SK-MEL-5 (cell line): ENCODE measurements at regions not wholly inside any gene's neighbourhood (a gene's known extent, or its start where the extent isn't known, plus 50 kb on each side); places are given as distances from the start of the nearest gene placed in this dataset.

ENCODE experiments used
- DNase-seq: peaks from one replicate; pipeline ENCODE4 v3.0.0-alpha.2; 2016; ENCODE audit warnings: low read depth, low spot score
- in situ Hi-C: cut with HindIII; loops from 2 replicates; pipeline ENCODE4 v1.10.0; 2016; ENCODE audit warnings: low sequenced_read_pairs, high pct_unique_total_duplicates, low pct_unique_long_range_greater_than_20kb

DNA sequence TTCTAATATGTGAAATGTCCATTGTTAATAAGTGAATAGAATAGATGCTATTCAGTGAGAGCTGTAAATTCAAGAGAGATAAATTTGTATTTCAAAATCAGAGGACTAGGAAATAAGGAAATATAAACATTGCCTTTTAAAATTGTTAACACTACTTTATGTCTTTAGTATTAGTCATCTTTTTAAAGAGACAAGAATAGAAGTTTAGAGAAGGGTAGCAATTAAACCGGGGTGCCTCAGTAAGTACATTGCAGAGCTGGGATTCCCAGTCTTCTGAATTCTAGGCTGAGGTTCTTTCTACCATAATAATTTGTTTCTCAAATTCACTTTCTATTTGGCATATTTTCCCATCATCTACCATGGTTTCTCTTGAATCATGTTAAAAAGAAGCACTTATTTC, 498.6 kb downstream of the SLC16A7 start:
- no peak for DNase-seq
- in situ Hi-C loops, result no loop called here

DNA sequence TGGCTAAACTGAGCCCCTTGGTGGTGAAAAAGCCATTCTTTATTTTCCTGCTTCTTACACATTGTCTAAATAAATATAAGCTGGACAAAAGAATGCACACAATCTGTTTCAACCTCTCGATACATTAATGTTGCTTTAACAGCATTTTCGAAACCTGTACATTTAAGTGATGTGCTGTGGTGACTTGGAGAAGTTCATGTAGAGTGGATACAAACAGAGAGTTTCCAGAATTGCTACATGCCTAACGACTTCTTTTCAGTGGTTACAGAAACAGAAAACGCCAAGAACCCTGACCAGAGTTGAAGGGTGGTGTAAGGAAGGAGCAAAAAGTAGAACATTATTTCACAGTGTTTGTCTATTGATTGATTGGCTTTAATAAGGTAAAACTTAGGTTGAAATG, 500.9 kb downstream of the SLC16A7 start:
- no peak for DNase-seq
- in situ Hi-C loops, result no loop called here

DNA sequence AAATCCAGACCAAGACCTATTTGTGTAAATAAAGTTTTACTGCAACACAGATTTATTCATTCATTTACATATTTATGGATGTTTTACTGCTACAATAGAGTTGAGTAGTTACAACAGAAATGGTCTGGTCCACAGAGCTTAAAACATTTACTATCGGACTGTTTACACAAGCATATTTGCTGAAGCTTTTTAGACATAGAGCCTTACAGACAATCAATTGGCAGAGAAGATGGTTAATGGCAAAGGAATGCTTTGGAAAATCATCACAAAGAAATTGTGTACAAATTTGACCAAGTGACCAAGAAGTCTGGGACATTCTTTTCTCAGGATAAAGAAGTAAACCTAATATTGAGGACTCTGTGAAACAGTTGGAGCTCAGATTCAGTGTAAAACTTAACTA, 504.3 kb downstream of the SLC16A7 start:
- in situ Hi-C loops, result no loop called here
- no peak for DNase-seq

DNA sequence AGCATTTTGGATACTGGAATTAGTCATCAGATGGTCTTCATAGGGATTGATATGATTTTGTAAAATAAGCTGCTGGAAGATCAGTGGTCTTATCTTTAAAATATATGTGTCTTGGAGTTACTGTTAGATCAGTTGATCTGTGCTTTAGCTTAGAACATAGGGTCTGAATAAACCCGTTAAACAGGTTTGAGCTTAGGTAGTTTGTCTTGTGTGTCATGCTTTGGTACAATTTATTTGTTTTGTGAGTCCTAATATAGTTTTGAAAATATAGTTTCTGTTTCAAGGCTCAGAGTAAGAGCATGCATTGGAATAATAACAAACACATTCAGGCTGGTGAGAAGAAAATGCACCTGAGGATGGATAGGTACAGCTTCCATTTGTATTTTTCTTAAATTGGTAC, 505.0 kb downstream of the SLC16A7 start:
- in situ Hi-C loops, result no loop called here
- DNase-seq, result no peak

DNA sequence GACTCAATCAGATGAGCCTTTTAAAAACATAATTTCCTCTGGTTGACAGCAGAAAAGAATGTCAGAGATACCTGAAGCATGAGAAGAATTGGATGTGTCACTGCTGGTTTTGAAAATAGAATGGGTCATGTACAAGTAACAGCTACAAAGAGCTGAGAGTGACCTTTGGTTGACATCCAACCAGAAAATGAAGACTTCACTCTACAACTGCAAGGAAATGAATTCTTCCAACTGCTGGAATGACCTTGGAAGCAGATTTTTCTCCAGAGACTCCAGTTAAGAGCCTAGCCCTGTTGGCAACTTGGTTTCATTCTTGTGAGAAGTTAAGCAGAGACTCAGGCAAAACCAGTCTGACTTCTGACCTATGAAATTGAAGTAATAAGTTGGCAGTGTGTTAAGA, 505.9 kb downstream of the SLC16A7 start:
- DNase-seq, result no peak
- in situ Hi-C loops, result no loop called here

DNA sequence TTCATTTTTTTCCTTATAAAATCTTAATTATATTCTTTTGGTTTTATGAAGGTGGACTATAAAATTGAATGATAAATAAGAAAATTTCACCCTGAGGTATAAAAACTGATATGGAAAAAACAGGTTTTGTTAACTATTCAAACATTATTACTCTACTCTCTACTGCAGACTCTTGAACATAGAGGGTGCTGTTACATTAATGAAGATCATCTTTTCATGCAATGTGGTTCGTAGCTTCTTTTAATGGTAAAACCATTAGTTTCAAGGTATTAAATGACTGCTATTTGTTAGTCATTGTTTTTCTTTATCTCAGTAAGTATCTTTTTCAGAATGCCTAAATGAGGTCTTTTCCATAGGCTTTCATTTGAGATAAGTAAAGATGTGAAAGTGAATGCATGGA, 510.4 kb downstream of the SLC16A7 start:
- in situ Hi-C loops, result no loop called here
- peak; percentile 15 for DNase-seq

DNA sequence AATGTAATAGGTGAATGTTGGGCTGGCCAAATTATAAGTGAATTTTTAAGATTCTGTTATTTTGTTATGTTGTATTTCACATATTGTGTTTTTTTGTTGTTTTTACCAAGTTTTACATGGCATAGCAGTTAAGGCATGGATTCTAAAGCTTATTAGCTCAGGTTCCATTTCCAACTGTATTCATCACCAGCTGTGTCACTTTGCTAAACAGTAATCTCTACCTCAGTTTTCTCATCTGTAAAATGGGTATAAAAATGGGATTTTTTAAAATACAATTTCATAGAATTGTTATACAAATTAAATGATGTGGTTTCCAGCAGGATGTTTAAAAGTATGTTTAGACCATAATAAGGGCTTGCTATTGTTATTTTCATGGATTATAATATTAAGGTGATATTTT, 512.2 kb downstream of the SLC16A7 start:
- in situ Hi-C loops, result no loop called here
- no peak for DNase-seq

DNA sequence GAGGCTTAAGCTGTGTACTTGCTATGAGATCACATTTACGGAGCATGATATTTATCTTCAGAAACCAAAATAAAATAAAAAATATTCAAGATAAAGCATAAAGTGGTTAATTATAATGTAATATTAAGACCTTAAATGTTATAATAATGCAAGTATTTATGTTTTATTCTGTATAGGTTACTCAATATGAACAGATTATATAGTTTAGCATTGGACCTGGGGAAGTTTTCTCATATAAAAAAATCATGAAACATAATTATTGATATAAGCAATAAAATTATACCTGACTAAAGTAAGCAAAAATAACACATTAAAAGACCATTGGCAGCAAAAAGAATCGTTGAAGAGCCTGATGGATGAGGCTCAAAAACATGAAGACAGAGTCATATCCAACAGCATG, 516.2 kb downstream of the SLC16A7 start:
- in situ Hi-C loops, result no loop called here
- no peak for DNase-seq

DNA sequence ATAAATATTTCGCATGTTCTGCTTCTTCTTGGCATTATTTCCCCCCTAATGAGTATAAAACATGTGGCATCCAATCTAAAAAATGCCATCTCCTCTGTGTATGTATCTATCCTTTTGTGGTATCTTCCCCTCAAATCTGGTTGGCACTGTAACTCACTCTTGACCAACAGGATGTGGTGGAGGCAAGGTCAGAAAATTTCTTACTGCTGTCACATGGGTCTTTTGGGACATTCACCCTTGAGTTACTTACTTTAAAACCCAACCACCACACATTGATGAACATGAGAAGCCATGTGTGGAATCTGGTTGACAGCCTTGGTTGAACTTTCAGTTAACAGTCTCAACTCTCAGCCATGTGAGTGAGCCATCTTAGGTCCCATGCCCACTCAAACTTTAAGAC, 516.9 kb downstream of the SLC16A7 start:
- in situ Hi-C loops, result no loop called here
- DNase-seq, result no peak

DNA sequence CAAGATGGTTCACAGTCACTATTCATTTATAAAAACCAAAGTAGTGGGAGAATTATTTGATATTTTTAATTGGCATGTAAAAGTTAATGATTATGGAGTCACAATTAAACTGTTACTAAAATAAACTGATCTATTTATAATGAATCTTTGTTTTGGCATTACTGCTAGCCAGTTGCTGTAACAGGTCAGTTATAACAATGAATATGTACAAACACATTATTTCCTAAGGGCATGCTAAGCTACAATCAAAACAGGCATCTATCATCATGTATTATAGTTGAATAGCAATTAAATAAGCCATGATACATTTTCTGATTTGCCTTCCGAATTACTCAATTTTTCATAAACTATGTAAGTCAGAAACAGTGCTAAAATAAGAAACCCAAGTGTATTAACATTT, 518.3 kb downstream of the SLC16A7 start:
- in situ Hi-C loops, result no loop called here

DNA sequence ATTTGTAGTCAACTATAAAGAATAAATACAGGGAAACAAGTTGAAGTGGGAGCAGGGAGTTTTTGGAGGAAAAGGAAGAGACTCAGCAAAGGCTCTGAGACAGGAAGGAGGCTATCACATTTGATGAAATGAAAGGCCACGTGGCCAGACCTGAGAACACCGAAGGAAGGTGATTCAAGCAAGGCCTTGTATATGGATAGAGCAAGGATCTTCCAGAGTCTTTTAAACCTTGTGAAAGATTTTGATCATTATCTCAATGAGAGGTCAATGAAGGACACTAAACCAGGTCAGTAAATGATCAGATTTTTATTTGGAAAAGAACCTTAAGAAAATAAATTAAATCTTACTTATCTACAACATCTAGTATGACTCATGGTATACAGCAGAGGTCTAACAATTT, 523.5 kb downstream of the SLC16A7 start:
- in situ Hi-C loops, result no loop called here
- DNase-seq, result no peak

More for the DNA sequence above, 518.3 kb downstream of the SLC16A7 start:
- DNase-seq, result no peak

DNA sequence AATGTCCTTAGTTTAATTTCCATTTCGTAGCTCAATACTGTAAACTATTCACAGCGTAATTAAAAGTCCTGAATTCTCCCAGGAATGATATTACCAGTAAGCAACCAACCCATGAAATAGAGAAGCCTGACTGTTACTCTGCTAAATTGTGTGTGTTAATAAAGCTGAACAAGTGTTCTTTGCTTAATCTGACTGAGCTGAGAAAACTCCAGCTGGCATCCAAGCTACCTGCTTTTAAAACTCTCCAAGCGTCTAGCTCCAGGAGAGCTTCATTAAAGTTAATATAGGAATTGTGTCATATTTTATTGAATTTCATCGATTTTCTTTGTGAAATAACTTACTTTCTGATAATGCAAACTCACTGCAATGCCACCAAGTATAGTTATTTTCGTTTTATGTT, 524.4 kb downstream of the SLC16A7 start:
- in situ Hi-C loops, result no loop called here
- no peak for DNase-seq

DNA sequence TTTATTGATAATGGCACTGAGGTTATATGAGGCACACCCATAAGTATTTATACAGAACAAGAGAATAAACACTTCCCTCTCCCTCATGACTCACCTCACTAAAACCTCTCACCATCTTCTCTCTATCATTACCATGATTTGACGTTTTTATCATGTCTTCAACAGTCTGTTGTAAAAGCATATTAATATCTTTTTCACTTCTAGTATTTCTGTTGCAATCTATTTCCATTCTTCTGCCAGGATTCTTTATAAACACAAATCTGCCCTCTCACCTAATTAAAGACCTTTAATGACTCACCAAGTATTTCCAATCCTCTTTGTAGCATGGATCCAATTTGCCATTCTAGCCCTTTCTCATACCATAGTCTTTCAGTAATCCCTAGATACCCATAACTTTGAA, 527.7 kb downstream of the SLC16A7 start:
- no peak for DNase-seq
- in situ Hi-C loops, result no loop called here

DNA sequence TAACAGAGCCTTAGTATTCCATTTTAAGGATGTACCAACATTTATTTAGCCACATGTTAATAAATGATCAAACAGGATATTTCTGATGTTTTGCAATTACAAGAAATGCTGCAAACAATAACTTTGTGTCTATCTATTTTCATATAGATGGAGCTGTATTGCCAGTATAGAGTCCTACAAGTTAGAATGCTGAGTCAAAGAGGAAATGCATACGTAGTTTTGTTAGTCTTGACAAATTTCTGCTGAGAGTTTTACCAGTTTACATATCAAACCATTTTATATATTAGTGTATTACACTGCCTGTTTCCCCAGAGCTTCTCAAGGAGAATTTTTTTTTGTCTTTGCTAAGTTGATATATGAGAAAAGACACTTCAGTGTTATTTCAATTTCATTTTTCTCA, 541.7 kb downstream of the SLC16A7 start:
- in situ Hi-C loops, result no loop called here
- no peak for DNase-seq

DNA sequence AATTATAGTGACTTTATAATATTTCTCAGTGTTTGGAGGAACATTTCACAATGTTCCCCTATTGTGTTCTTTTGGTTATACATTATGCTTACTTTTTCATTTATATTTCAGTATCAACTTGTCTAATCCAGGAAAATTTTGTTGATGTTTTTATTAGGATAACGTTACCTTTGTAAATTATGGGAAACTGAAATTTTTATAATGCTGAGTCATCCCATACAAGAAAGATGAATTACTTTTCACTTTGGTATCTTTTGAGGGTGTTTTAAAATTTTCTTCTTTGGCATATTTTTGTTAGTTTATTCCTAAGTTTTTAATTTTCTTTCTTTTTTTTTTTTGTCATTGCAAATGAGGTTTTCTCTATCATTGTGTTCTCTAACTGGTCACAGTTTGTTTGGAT, 542.7 kb downstream of the SLC16A7 start:
- in situ Hi-C loops, result no loop called here
- DNase-seq, result no peak

DNA sequence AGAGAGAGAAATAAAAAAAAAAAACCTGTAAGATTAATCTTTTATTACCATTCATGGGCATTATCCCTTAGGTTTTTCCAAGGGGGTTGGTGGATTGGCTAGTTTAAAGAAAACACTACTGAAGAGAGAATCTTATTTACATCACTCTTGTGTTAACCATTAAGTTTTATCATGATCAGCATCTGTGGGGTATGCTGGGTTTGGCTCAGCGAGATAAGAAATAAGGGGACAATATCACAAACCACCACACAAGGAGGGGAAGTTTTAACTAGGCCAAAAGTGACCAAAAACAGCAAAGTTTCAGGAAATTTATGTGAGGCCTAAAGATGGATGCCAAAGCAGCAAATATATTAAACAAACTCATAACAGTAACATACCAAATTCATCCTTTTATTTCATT, 548.6 kb downstream of the SLC16A7 start:
- in situ Hi-C loops, result no loop called here
- DNase-seq, result no peak

DNA sequence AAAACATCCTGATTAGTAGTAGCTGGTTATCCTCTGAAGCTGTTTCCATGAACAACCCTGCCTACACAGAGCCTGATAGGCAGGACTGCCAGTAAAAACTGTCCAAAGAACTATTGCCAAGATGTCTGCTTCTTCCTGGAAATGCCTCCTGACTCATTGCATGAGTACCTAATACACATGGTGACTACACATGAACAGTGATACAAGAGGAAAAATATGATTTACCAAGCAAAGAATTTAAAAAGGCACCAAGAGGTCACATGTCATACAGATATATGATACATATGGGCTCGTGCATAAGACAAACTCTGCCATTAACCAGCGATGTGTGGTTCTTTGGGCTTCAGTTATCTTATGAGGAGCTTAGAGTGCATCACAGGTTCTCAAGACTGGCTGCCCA, 552.3 kb downstream of the SLC16A7 start:
- in situ Hi-C loops, result no loop called here

DNA sequence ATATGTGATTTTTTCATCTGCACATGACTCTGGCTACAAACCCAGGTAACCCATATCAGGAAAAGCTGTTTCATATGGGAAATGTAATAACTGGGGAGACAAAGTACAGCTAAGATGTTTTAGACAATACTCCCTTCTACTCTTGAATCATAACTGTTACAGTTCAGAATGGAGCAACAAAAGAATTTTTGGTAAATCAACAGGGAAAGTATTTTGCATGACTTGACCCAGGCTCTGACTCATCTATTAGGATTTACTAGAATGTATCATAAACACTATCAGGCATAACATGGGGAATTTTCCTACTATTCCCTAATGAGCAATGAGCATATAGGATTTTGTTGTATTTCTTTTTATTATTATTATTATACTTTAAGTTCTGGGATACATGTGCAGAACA, 553.0 kb downstream of the SLC16A7 start:
- no peak for DNase-seq

More for the DNA sequence above, 552.3 kb downstream of the SLC16A7 start:
- DNase-seq, result no peak

DNA sequence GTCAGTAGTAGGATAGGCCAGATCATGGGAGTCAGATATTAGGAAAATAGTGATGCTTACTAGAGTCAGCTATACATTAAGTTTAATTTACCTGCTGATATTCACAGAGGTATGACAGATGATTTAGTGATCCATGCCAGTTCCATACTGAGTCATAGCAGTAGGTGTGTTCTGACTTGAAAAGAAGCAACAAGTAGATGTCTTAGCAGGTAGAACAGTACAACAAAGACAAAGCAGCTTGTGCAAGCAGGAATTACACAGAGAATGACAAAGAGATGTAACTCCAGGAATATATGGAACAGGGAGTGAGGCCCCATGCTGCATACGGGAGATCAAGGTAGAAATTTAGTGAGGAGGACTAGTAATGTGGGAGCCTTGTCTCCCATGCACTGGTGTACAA, 556.9 kb downstream of the SLC16A7 start:
- in situ Hi-C loops, result no loop called here
- DNase-seq, result no peak

More for the DNA sequence above, 553.0 kb downstream of the SLC16A7 start:
- in situ Hi-C loops, result no loop called here

DNA sequence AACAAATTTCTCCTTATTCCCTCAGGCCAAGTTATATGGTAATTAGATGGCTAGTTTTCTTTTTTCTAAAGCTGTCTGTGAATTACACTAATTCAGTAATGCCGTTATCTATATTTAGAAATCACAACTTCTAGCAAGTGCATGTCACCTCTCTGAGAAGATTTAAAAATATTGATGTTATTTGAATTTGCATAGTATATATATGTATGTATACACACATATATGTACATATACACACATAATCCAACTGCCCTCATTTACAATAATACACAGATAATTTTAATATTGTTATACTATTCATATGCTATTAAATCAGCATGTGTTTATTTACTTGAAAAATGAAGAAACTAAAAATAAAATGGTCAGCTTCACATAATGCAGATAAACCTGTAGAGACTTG, 563.9 kb downstream of the SLC16A7 start:
- in situ Hi-C loops, result no loop called here
- DNase-seq, result no peak
